HG02852 (cell line): ENCODE measurements at regions not wholly inside any gene's neighbourhood (a gene's known extent, or its start where the extent isn't known, plus 50 kb on each side); places are given as distances from the start of the nearest gene placed in this dataset.

Experiments
- ATAC-seq: cut with Tn5 transposase; IDR thresholded peaks from one replicate; pipeline ENCODE4 v1.9.1; 2021; ENCODE audit warnings: mild to moderate bottlenecking, moderate library complexity; ENCODE audit not compliant: unreplicated experiment

DNA sequence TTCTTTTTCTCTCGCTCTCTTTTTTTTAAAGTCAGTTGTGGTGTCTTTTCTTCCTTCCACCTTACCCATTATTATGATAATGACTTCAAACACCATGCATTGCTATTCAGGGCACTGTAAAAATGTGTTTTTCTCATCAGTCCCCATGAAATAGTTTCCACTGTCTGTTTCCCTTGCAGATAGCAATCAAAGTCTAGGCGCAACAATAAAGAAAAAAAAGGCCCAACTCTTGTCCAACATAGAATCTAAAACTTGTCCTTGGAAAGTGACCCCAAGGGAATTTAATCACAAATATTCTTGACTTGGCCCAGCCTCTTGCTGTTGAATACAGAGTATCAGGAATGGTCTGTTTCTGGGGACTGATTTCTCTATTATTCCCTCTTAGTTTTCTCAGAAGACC is 382.5 kb downstream of the PLPP3 start:
- ATAC-seq: no peak

DNA sequence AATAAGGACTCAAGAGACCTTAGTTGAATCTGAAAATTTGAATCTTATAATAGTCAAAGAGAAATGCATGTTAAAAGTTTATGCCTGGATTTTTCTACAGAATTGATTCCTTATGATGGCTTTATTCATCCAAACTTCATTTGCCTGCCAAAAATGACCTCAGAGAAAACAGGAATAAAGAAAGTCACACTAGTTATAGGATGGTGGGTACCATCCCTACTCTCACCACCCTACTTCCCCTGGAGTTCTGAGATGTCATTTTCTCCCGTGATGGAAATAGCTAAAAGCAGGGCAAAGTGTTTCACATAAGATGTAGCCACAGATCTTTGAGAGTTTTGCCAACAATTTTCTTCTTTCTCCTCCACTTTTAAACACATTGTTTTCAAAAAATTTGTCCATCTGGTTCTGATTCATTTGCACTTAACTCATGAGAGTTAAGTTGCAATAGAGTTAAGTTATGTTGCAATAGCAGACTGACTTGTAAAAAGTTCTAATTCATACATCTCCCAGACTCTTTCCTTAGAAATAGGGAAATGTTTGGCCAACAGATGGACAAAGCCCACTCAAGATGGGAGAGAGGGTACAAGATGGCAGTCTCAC is 384.6 kb downstream of the PLPP3 start:
- ATAC-seq: no peak

DNA sequence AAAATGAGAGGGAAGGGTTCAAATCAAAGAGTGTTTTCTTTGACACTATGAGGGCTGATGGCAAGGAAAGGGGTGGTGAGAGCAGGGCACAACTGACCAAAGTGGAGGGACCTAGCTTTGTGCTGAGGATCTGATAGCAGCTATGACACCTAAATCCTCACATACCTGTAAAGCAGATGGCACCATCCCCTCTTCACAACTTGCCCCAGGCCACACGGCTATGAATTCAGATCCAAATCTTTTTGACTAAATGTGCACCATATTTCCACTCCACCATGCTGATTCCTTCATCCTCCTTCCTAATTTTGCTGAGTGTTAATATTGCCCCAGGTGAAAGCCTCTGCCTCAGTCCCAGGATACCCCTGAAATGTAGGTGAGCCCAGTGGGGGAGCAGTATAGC is 385.7 kb downstream of the PLPP3 start:
- ATAC-seq: no peak

DNA sequence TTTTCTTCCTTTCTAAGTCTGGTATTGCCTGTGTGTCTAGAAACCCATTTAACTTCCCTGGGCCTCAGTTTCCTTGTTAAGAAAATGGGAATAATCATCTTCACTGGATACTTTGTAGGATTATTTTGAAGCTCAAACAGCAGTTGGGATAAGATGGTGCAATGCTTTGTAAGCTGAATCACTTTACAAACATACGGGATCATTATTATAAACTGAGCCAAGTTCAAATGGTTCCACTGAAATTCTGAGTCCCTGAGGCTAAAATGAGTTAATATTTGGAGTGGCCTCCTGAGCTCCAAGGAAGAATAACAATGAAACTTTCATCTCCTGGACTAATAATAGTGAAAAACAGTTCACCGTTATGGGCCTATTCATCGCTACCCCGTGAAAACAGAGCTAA is 388.0 kb downstream of the PLPP3 start:
- no peak for ATAC-seq

DNA sequence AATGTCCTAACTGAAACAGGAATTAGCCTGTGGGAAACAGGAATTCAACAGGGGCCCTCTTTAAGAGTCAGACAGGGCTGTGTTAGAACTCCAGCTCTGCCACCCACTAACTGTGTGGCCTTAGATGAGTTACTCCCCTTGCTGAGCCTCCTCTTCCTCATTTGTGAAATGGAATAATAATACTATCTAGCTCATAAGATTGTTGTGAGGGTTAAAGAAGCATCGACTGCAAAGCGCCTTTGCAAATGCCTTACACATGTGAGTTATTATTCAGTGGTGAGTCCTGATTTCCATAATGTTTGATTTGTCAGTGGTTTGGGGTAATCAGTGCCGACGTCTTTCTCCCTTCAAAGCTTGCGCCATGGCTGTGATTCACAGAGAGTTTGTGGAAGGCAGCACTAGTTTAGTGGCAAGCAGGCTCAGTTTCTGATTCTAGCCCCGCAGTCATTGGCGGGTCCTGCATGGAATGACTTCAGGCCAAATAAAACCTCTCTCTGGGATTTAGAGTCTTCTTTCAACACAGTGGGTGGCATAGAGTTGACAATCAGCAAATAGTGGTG is 388.5 kb downstream of the PLPP3 start:
- no peak for ATAC-seq

DNA sequence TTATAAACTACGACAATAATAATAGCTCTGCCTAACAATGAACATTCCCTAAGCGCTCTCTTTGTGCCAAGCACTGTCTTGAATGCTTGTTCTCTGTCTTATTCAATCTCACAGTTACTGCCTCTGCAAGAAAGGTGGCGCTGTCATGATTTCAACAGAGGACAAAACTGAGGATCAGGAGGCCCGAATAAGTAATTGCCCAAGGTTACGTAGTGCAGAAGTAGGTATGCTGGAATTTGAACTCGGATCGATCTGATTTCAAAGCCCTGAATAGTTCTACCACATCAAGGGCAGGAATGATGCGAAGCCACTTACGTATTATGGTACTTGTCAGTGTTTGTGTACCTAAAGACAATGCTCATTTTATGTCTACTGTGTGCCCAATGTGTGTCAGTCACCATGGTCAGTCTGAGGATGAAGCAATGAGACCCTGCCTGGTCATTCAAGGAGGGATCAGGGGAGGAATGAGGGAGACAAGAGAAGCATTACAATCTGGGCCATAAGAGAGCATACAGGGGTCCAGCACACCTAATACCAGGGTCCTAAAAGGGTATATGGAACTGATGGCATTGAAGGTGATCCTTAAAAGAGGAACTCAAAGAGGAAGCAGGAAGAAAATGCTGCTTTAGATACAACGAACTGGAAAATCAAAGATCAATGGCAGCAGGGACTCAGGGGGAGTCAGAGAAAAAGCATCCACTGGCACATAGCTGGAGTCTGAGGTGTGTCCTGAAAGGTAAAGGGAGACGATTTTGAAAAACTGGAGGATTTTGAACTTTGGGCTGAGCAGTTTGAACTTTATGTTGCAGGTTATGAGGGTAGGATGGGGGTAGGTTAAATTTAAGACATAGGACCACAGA is 389.2 kb downstream of the PLPP3 start:
- no peak for ATAC-seq

DNA sequence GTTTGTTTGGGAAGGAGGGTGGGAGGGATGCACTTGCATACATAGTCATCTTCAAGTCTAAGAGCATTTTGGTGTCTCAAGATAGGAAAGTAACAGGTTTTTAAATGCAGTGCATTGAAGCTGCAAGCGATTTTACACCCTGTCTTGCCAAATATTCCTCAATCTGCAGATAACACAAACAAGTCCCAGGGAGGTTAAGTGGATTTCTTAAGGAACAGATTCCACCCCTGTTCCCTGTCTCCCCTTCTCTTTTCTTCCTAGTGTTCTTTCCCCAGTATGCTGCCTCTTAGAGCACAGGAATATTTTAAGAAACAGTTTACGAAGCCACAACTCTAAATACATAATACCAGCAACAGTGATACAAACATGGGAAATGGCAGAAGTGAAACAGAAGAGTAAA is 389.9 kb downstream of the PLPP3 start:
- ATAC-seq: no peak

DNA sequence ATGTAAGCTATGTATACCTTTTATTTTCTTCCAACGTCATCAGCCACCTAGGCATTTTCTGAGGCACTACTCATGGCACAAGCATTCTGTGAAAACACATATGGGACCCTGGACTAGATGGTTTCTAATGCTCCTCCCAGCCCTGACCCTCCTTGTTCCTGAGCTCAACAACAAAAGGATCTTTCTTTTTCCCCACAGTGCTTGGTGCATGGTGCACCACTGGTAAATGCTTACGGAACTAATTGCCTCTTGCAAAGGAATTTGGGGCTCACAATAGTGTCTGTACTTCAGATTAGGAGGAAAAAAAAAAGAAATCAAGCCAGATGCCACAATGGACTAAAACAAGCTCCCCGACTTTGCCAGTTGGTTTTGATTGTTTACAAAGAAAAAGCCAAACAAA is 390.5 kb downstream of the PLPP3 start:
- ATAC-seq: no peak

DNA sequence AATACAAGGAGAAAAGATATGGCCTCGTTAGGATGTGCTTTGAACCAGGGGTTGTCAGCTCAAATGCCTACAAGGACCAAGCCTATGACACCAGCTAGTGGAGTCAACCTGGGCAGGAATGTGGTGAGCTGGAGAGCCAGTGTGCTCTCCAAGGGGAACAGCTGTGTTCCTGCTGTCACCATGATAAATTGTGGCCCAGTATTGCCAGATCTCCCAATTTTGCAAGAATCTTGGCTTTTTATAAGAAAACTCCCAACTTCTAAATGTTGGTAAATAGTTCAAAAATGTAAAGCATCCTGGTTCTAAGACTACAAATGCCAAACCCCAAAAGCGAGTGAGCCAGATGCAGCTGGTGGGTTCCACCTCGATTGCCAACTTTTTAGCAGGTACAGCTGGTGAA is 391.1 kb downstream of the PLPP3 start:
- ATAC-seq: no peak

DNA sequence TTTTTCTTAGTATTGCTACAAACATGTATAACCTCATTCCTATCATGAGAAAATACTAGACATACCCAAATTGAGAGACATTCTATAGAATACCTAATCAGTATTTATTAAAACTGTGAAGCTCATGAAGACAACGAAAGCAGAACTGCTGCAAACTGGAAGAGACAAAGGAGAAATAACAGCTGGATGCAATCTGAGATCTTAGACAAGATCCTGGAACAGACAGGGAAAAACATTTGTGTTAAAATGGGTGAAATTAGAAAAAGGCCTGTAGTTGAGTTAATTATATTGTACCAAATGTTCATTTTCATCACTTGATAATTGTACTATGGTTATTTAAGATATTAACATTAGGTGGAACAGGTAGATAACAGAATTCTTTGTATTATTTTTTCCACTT is 392.0 kb downstream of the PLPP3 start:
- no peak for ATAC-seq

DNA sequence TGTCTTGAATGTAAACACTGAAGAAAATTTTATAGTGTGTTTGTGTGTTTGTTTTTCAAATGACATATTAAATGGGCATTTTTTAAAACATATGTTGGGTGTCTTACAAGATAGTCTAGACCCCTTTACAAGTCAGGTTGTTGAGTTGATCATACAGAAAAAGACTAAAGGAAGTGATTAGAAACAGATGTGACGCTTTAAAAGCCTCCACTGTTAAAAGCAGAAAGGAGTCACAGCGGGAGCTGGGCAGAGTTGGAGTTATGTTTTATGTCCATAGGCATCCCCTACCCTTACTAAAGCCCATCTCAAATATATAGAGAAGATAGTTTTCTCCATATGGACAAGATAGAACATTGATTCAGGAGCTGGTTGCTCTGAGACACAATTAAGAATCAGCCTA is 393.9 kb downstream of the PLPP3 start:
- ATAC-seq: no peak

DNA sequence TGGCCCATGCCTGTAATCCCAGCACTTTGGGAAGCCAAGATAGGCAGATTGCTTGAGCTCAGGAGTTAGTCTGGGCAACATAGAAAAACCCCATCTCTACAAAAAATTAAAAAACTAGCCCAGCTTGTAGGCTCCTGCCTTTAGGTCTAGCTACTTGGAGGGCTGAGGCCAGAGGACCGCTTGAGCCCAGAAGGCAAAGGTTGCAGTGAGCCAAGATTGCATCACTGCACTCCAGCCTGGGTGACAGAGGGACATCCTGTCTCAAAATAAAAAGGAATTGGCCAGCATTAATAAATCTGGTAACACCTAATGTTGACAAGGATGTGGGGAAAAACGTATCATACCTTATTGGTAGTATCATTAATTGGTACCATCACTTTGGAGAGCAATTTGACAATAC is 396.2 kb downstream of the PLPP3 start:
- no peak for ATAC-seq

DNA sequence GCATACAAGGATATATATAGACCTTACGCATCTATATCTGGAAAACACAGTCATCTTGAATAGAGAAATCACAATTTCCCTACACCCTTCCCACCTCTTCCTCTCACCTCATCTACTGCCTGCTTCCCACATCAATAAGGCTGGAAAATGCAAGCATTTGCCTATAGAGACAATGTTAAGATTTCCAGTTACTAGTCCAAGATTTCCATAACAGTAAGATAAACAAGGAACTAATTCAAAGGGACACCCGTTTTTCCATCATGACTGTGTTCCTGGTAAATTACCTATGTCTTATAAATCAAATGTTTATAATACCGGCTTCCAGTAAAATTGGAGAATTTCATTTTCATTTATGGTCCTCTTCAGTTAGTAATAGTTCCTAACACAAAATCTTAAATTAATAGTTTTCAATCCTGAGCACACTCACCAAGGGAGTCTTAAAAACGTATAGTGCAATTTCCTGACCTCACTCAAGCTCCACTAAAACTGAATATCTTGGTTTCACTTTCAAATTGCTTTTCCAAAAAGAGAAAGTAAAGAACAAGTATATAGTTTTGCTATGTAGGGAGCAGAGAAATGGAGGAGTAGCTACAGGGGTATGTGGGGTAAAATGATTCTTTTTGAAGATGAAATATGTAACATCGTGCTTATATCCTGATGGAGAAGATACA is 398.7 kb downstream of the PLPP3 start:
- no peak for ATAC-seq

DNA sequence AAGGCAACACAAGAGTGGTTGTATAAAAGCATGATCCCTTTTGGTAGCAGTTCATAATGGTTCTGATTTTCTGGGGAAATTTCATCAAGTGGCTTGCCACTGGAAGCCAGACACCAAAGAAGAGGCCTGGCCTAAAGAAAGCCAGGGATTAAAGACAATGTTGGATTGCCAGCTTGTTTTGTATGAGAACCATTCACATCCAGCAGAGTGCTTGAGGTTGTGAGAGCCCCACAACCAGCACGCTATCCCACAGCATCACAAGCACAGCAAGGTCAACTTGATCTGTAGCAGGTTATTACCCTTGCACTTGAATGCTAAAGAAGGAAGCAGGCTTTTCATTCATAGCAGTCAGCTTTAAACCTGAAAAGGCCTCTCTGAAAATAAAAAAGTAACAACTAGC is 399.8 kb downstream of the PLPP3 start:
- no peak for ATAC-seq

DNA sequence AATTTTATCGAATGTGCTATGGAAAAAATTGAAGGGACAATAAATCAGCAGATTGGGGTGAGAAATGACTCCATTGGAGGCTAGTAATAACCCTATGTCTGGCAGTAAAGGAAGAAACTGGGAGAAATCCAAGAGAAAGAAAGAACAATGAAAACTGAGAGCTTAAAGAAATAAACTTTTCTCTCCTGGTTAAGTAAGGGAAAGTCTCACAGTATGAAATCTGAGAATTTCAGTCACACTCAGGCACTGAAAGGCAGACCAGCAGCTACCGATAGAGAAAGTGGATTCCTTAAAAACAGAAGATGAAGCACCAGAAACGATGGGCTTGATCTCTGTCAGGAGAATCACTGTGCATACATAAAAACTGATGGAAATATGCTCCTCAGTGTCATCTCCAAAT is 404.2 kb downstream of the PLPP3 start:
- ATAC-seq: no peak

DNA sequence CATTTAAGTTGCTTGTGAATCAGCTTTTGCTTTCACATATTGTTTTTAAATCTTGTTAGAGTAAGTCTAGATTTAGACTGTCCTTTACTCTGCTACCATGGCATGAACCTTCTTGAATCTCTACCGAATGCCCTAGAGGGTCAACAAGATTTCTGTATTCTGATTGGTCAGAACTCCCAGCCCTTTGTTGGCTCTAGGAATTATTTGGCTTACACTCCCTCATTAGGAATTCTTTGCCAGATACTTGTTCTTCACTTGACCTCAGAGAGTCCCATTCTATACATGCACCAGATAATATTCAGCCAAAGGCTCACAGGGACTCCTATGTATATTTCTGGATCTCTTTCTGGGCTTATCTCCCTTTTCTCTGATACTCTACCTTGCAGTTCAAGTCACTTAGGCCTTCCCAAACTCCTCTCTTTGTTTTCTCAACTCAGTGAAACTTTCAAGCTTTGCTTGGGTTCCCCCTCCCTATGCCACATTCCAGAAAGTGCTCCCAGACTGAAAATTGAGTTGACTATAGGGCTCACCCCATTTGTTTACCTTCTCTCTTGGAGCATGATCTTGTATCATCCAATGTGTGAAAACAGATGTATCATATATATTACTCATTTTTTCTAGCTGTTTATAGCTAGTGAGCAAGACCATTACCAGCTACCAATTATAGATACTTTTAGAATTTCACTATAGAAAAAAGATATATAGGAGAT is 405.0 kb downstream of the PLPP3 start:
- no peak for ATAC-seq

DNA sequence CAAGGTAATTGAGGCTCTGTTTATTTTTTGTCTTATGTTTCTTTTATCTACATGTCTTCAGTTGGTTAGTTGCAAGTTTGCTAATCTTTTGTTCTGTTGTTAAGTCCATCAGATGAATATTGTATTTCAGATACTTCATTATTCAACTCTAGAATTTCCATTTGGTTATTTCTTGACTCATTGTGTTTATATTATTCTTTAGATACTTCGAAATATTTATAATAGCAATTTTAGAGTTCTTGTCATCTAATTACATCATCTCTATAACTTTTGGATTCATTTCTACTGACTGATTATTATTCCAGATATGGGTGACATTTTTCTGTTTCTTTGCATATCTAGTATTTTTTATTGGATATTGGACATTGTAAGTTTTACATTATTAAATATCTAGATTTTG is 405.6 kb downstream of the PLPP3 start:
- no peak for ATAC-seq

DNA sequence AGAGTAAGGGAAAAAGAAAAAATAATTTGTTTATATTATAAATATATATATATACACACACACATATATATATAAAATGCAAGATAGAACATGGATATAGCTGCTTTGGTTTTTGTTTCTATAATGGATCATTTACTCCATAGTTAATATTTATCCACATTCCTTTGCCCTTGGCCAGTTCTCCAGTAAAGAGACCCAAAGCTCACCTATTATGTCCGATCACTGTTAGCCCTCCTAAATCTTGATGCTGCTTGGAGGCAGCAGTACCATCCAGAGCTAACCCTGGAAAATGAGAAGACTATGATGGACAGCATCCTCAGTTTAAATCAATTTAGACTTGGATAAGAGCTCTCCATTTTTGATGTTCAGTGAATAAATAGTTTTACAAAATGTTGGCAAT is 407.7 kb downstream of the PLPP3 start:
- no peak for ATAC-seq

DNA sequence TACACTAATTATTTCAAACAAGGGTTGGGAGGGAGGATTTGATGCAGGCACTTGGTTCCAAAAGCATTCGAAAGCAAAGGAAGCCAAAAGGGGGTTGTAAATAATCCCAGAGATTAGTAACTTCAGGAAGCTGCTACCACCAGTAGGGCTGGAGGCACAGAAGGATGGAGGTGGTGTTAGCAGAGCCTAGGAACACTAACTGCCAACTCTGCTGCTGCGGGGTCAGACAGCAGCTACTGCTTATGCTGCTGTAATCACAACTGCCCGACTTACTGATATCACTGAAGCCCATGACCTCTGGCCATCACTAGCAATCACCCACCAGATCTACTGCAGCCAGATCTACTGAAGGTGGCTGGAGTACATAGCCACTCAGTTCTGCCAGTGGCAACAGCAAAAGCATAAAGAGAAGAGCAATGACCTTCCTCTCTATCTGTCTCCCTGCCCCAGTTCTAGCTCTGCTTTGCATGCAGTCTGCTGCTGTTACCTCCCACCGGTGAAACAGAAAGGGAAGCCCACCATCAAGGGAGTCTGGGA is 408.5 kb downstream of the PLPP3 start:
- ATAC-seq: no peak

DNA sequence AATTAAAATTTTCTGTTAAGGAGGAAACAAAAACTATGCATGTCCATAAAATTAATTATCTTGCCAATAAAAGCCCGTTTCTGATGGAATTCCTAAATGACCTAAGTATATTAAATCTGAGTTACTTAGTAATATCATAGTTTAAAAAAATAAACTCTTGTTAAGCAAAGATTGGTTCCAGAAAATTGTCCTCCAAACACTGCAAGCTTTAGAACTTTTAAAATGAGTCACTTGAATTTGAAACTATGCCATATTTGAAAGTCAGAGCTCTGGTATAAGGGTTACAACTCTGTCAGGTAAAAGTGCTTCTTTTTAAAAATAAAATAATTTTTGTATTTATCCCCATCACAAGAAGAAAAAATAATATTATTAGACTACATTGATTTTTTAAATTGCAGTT is 409.5 kb downstream of the PLPP3 start:
- ATAC-seq: no peak

DNA sequence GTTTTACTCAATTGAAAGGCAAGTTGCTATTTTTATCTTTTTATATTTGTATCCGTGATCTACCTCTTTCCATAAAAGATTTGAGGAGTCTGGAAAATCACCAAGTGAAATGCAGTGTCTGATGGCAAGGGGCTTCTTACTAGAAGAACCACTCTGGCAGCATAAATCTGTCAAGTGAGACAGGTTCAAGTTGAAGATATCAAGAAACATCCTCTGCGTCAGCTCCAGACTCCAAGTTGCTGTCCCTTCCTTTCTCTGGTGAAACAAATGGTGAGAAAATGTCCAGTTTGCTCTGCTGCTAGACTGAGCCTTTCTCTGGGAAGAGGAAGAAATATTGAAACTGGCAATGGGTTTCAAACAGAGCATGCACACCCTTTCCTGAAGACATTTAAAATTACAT is 411.2 kb downstream of the PLPP3 start:
- ATAC-seq: no peak
